Keratinocyte (primary cell): ENCODE measurements at regions not wholly inside any gene's neighbourhood (a gene's known extent, or its start where the extent isn't known, plus 50 kb on each side); places are given as distances from the start of the nearest gene placed in this dataset.

Source experiments
- DNase-seq: peaks from one replicate; pipeline ENCODE4 v3.0.0-alpha.2; 2011; ENCODE audit warnings: low read depth, missing footprints, low spot score
- FAIRE-seq: peaks from 2 replicates; lab custom pipeline; 2011; peaks lifted over from hg19 to GRCh38; lab: Jason Lieb, UNC
- H2AFZ ChIP-seq: 2 replicates; pipeline ENCODE4 v1.6.0; 2012; ENCODE audit warnings: low read length, control low read depth, inconsistent platforms; ENCODE audit not compliant: control insufficient read depth
- H3K27ac ChIP-seq: 2 replicates; pipeline ENCODE4 v1.5.1; 2011; ENCODE audit warnings: low read length; ENCODE audit not compliant: control insufficient read depth, insufficient read depth
- H3K27me3 ChIP-seq: 3 replicates; pipeline ENCODE4 v1.6.0; 2011; ENCODE audit warnings: low read length; ENCODE audit not compliant: control insufficient read depth, insufficient read depth; ENCODE audit errors: extremely low read depth
- H3K36me3 ChIP-seq, 2 experiments: 2 replicates in 1 of 2; 3 replicates in 1 of 2; pipeline ENCODE4 v1.5.1; 2011; ENCODE audit warnings: low read length in 2 of 2, mild to moderate bottlenecking in 1 of 2; ENCODE audit not compliant: control insufficient read depth in 2 of 2, insufficient read depth in 2 of 2; ENCODE audit errors: extremely low read depth in 1 of 2
- H3K4me1 ChIP-seq: 3 replicates; pipeline ENCODE4 v1.5.1; 2011; ENCODE audit warnings: low read length; ENCODE audit not compliant: control insufficient read depth, insufficient read depth; ENCODE audit errors: extremely low read depth
- H3K4me2 ChIP-seq: 3 replicates; pipeline ENCODE4 v1.6.0; 2011; ENCODE audit warnings: low read depth, low read length; ENCODE audit not compliant: control insufficient read depth, insufficient read depth; ENCODE audit errors: extremely low read depth
- H3K4me3 ChIP-seq, 3 experiments: fragments of 200-600 bp in 1 of 3; sonication (generic) in 1 of 3; 2 replicates in 2 of 3; 3 replicates in 1 of 3; pipeline ENCODE4 v1.5.1; 2011 to 2016; ENCODE audit warnings: low read length in 3 of 3, mild to moderate bottlenecking in 3 of 3, control low read depth in 2 of 3, inconsistent platforms in 1 of 3, low read depth in 1 of 3, mixed read lengths in 1 of 3, mixed run types in 1 of 3, moderate library complexity in 1 of 3; ENCODE audit not compliant: control insufficient read depth in 2 of 3, insufficient read depth in 2 of 3; ENCODE audit errors: extremely low read depth in 1 of 3
- H3K79me2 ChIP-seq: 2 replicates; pipeline ENCODE4 v1.6.0; 2012; ENCODE audit warnings: low read length; ENCODE audit not compliant: control insufficient read depth, insufficient read depth
- H3K9ac ChIP-seq: 3 replicates; pipeline ENCODE4 v1.6.0; 2011; ENCODE audit warnings: low read length; ENCODE audit not compliant: control insufficient read depth, insufficient read depth; ENCODE audit errors: extremely low read depth
- H3K9me1 ChIP-seq: 3 replicates; pipeline ENCODE4 v1.6.0; 2011; ENCODE audit warnings: low read length; ENCODE audit not compliant: control insufficient read depth, insufficient read depth; ENCODE audit errors: extremely low read depth
- H3K9me3 ChIP-seq: 2 replicates; pipeline ENCODE4 v1.5.1; 2012; ENCODE audit warnings: low read depth, low read length; ENCODE audit not compliant: control insufficient read depth
- H4K20me1 ChIP-seq: 3 replicates; pipeline ENCODE4 v1.6.0; 2011; ENCODE audit warnings: low read length; ENCODE audit not compliant: control insufficient read depth, insufficient read depth; ENCODE audit errors: extremely low read depth
- EZH2 ChIP-seq: IDR thresholded peaks from one replicate; pipeline ENCODE4 v1.6.1; 2012; ENCODE audit warnings: inconsistent platforms, mild to moderate bottlenecking, low read length, moderate library complexity
- dilution Hi-C: fragments of 300-500 bp; cut with MboI; formaldehyde crosslinking; loops from one replicate; pipeline ENCODE4 v1.7.0; 2020; ENCODE audit warnings: low sequenced_read_pairs; ENCODE audit not compliant: extremely low pct_ligation_motif_present
- TF ChIP-seq, protein P1 (sequence below), 3 experiments: IDR thresholded peaks in 1 of 3; conservative IDR thresholded peaks in 1 of 3; optimal IDR thresholded peaks in 1 of 3; 2 replicates in 2 of 3; 3 replicates in 1 of 3; pipeline versions ENCODE3 to v1.5.1; 2011; ENCODE audit warnings: low read length in 3 of 3, mild to moderate bottlenecking in 3 of 3, moderate library complexity in 2 of 3, control low read depth in 1 of 3, inconsistent platforms in 1 of 3; ENCODE audit not compliant: insufficient read depth in 2 of 3; ENCODE audit errors: extremely low read depth in 1 of 3

DNA sequence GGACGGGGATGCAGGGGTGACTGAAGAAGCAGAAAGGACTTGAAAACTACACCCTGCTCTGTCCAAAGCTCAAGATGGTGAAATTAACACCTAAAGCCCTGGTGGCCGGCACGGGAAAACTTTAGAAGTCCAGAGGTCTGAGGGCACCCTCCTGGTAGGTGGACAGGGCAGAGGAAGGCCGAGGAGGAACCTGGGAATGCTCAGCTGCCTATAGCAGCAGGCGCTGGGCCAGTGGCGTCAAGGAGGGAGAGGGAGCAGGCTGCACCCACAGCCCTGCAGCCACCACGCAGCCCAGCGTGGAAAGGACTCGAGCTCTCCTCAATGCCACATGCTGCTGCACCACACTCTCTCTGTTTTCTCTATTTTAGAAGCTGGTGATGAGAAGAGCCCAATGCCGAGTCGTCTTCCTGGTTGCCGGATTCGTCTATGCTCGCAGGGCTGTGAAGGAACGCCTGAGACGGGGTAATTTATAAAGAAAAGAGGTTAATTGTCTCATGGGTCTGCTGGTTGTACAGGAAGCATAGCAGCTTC, 248.3 kb upstream of the AFDN start:
- no peak for FAIRE-seq
- no peak for TF ChIP-seq EZH2
- TF ChIP-seq, protein P1, sequence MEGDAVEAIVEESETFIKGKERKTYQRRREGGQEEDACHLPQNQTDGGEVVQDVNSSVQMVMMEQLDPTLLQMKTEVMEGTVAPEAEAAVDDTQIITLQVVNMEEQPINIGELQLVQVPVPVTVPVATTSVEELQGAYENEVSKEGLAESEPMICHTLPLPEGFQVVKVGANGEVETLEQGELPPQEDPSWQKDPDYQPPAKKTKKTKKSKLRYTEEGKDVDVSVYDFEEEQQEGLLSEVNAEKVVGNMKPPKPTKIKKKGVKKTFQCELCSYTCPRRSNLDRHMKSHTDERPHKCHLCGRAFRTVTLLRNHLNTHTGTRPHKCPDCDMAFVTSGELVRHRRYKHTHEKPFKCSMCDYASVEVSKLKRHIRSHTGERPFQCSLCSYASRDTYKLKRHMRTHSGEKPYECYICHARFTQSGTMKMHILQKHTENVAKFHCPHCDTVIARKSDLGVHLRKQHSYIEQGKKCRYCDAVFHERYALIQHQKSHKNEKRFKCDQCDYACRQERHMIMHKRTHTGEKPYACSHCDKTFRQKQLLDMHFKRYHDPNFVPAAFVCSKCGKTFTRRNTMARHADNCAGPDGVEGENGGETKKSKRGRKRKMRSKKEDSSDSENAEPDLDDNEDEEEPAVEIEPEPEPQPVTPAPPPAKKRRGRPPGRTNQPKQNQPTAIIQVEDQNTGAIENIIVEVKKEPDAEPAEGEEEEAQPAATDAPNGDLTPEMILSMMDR (optimal IDR thresholded peaks at IDR 0.05 in 1 of 3, IDR thresholded peaks at IDR 0.05 in 1 of 3, conservative IDR thresholded peaks at IDR 0.05 in 1 of 3; ENCODE audit: extremely low read depth in 1 of 3, insufficient read depth in 2 of 3, low read length in 3 of 3) = no peak
- no peaks in the 10 kb centered on the region for H3K79me2 ChIP-seq
- H3K9me3 ChIP-seq = no peaks in the 10 kb centered on the region
- H3K4me3 ChIP-seq = no peak overlapping the region
- dilution Hi-C loops = no loop called here
- no peaks in the 10 kb centered on the region for H3K9me1 ChIP-seq
- no peaks in the 10 kb centered on the region for H3K27me3 ChIP-seq
- H3K4me1 ChIP-seq = no peaks in the 10 kb centered on the region
- no peaks in the 10 kb centered on the region for H3K36me3 ChIP-seq
- no peaks in the 10 kb centered on the region for H4K20me1 ChIP-seq
- no peak overlapping the region for H3K9ac ChIP-seq
- no peak overlapping the region for H3K27ac ChIP-seq
- DNase-seq = no peak
- no peak overlapping the region for H2AFZ ChIP-seq
- no peak overlapping the region for H3K4me2 ChIP-seq

DNA sequence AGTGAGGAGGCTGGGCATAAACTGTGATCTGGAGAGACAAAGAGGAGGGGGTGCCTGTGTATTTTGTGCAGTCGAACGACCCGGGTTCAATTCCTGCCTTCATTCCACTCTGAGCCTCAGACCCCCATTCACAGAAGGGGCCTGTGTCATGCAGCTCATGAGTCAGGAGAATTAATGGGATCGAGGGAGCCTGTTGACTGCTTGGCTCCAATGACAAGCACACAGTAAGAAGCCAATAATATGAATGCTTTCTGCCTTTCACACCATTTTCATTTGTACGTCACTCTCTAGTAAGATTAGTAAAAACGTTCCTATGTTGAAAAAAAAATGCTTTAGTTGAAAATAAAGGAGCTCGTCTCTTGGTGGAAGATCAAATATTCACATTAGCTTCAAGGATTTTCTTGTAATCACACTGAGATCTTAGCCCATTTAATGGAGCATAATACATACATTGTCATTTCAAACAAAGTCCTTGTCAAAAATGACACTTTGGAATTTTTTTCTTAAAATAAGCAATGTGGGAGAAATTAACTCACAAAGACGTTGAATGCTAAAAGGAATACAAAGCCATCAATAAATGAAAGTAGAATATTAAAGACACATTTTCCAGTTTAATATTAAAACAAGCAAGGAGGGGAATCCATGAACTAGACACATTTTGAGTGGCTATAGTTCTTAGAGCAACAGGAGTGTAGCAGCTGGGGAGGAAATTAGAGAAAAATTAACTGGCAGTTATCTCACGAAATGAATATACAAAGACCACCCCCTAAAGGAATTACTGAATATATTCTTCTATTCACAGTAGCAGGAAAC, 246.7 kb upstream of the AFDN start:
- no peak for DNase-seq
- no peak overlapping the region for H3K27ac ChIP-seq
- H3K36me3 ChIP-seq = no peaks in the 10 kb centered on the region
- no peaks in the 10 kb centered on the region for H3K27me3 ChIP-seq
- no peak for FAIRE-seq
- dilution Hi-C loops = no loop called here
- H3K9ac ChIP-seq = no peak overlapping the region
- no peaks in the 10 kb centered on the region for H3K4me1 ChIP-seq
- no peaks in the 10 kb centered on the region for H3K79me2 ChIP-seq
- H3K4me3 ChIP-seq = no peak overlapping the region
- H3K9me1 ChIP-seq = no peaks in the 10 kb centered on the region
- no peaks in the 10 kb centered on the region for H3K9me3 ChIP-seq
- no peak overlapping the region for H2AFZ ChIP-seq
- TF ChIP-seq, protein P1 (optimal IDR thresholded peaks at IDR 0.05 in 1 of 3, IDR thresholded peaks at IDR 0.05 in 1 of 3, conservative IDR thresholded peaks at IDR 0.05 in 1 of 3; ENCODE audit: extremely low read depth in 1 of 3, insufficient read depth in 2 of 3, low read length in 3 of 3) = no peak
- TF ChIP-seq EZH2 = no peak
- H3K4me2 ChIP-seq = no peak overlapping the region
- H4K20me1 ChIP-seq = no peaks in the 10 kb centered on the region
